Embryonic facial prominence (tissue), 1 donor: ENCODE measurements at regions not wholly inside any gene's neighbourhood (a gene's known extent, or its start where the extent isn't known, plus 50 kb on each side); places are given as distances from the start of the nearest gene placed in this dataset.

ENCODE experiments used
- DNase-seq: peaks from one replicate; pipeline ENCODE4 v3.0.0-alpha.2; 2016; ENCODE audit errors: extremely low spot score

DNA sequence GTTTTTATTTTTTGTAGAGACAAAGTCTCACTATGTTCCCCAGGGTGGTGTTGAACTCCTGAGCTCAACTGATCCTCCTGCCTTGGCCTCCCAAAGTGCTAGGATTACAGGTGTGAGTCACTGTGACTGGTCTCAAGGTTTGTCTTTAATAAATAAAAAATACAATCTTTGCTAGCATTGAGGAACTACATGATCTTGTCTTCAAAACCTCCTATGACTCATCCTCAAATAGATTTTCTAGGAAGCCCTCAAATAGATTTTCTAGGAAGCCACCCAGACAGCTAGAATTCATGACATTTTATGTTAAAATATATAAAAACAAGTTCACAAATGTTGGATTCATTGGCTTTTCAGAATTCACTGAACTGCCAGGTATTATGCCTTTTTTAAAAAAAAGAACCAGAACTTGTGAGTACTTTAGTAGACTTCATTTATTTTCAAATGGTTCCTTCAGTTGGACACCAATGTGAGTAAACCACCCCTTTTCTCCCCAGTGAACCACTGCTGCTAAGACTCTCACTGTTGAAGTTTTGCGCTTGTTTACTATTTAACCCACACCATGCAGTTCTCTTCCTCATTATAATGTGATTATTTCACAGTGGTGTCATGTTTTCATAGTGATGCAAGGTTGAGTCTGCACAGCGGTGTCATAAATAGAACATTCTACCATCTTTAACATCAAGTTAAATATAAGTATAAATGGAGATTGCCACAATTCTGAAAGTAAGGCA lies 303.9 kb downstream of the CASP12 start:
- DNase-seq, result no peak

DNA sequence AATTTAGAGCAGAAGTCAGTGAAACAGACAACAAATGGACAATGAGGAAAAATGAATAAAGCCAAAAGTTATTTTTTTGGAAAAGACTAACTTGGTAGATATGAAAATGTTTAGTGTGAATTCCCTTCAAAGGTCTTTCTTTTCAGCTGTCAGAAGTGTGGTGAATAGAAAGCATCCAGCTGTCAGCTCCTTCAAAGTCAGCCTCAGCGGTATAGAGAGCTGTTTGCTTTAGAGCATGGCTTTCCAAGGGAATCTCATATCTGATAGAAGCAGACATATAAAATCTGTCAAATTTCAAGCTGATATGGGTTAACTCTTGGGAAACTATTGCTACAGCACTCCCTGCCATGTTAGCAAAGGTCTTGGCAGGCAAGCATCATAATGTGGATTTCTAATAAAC lies 309.3 kb downstream of the CASP12 start:
- no peak for DNase-seq

DNA sequence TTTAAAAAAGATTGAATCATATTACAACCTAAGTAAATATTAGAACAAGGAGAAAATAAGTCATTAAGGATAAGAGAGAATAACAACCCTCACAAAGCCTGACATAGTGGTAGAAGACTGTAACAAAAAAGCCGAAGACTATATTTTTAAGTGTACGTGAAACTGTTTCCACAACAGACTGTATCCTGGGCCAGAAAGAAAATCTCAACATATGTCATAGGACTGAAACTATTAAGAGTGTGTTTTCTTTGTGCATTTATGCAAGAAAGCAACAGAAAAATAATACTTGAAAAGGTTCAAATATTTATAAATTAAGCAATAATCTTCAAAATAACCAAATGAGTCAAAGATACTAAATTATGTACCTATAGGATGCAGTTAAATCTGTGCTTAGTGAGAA lies 309.8 kb downstream of the CASP12 start:
- no peak for DNase-seq

DNA sequence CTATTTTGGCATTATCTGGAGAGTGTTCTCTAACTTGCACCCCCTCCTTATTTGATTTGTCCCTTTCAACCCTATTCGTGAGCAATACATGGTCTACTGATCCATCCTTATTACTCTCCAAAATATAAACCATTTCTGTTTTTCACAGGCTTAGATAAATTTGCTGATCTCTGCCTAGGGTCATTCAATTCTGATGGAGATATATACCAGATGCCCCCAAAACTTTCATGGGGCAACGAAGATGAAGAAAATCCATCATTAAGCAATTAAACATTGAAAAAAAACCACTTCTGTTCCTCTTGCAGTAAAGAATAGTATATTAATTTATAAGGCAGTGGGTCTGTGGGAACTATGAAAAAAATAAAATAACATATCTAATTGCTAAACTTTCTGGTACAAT lies 313.4 kb downstream of the CASP12 start:
- no peak for DNase-seq

DNA sequence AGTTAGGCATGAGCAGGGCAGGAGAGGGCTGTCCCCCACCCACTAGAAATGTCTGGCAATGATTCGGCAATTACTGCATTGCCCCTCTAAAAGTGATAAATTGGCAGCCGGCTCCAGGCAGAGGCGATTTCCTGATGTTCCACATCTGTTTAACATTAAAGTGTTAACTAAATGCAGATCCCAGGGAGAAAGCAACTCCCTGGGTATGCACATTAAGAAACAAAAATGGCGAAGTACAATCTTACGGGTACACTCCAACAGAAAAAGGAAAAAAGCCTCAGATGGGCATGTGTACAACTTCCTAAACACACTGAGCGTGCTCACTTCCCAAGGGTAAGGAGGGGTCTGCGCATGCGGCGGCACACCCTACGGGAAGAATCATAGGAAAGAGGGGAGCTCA lies 314.4 kb downstream of the CASP12 start:
- DNase-seq, result no peak

DNA sequence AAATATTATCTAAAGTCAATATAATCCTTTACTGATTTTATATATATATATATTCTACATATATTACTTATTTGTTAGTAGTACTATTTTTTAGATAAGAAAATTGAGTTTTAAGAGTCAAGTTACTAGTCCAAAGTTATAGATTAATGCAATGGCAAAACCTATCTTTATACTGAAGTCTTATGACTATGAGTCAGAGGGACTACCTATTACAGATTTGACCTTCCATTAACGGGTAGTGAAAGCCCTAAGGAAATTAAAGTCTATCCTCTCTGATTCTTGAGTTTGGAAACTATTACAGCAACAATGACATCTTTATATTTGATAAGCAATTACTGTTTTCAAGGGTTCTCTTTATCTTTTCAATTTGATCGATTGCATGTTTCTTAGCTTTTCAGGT lies 315.8 kb downstream of the CASP12 start:
- no peak for DNase-seq

DNA sequence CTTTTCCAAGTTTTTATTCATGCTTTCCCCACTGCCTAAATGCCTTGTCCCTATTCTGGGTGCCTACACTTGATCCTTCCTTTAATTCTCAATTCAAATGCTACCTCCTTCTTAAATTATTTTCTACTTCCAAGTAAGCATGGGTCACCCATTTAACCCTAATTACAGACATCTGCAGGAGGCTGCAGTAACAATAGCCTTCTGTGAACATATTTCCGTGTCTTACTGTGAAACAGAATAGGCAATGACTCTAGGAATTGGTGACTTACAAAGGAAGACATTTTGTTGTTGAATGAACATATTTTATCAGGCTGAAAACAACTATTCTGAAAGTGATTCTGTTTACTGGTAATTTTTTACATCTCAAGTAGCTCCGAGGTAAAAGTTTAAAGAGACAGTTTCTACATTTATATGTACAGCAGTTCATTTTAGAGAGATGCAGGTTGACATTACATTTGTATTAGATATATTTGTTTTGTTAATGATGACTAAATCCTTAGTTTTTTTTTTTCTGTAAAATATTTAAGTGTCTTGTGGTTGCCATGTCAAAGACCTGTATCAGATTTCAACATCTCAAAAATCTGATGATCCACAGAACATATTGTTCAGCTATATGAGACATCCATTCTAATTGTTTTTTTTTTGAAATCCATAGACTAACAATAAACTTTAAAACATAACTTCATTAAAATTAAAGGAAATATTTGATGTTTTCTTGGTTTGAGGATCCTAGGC lies 316.8 kb downstream of the CASP12 start:
- no peak for DNase-seq

DNA sequence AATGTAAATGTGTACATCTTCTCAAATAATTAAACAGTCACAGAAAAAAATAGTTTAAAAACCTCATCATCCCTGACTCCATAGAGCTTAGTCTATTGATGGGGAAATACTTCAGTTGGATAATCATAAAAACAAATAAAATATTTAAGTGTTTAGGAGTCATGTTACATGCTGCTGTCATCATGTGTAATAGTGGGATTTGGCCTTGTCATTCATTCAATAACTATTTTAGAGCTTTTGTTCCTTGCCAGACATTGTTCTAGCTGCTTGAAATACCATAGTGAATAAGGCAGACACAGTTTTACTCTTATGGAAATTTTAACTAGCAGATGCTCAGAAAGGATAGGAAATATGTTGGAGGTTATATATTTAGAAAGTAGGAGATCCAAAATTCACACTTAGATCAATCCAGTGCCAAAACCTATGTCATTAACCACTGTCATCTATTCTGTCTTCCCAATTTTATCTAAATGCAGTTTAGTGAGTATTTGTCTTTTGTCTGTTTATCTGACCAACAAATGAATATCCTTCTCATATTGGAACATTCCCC lies 324.7 kb downstream of the CASP12 start:
- no peak for DNase-seq

DNA sequence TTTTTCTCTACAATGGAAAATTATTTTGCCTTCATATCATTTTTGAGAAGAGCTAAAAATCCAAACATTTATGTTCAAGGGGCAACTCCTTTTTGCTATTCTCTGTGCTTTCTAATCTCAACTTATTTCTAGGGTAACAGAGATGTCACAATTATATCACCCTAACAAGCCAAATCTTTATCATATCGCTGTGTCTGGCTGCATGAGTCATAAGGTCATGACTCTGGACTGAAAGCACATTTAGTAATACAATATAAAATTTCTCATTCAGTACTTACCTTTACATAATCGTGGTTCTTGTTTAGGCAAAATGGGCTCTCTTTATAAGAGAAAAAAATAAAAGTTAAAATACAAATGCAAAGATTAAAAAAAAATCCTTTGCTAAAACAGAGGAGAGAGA lies 326.0 kb downstream of the CASP12 start:
- no peak for DNase-seq

DNA sequence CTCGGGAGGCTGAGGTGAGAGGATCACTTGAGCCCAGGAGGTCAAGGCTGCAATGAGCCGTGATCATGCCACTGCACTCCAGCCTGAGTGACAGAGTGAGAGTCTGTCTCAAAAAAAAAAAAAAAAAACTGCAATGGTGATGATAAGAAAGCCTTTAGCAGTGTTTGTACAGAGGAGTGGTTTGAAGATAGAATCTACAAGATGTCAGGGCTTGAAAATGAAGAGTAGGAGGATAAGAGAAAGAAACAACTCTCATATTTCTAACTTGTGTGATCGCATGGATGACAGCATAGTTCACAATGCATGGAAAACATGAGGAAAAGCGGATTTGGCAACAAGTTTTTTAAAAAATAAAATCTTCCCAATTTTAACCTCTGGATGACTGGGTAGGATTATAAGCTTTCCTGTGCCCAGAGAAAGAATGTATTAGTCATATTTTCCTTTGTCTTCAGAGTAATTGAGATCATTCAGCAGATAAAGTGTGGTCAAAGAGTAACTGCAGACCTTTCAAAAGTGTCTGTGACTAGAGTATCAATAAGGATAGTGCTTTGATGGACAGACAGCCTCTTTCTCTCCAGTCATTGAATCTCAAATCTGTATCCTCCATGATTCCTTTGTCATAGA lies 328.1 kb downstream of the CASP12 start:
- no peak for DNase-seq

DNA sequence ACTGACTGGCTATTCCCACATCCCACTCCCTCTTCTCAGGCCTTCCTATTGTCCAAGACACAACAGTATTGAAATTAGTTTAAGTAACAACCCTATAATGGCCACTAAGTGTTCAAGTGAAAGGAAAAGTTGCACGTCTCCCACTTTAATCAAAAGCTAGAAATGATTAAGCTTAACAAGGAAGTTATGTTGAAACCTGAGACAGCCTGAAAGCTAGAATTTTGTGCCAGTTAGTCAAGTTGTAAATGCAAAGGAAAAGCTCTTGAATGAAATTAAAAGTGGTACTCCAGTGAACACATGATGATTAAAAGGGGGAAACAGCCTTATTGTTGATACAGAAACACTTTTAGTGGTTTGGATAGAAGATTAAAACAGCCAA lies 332.7 kb downstream of the CASP12 start:
- DNase-seq, result no peak

DNA sequence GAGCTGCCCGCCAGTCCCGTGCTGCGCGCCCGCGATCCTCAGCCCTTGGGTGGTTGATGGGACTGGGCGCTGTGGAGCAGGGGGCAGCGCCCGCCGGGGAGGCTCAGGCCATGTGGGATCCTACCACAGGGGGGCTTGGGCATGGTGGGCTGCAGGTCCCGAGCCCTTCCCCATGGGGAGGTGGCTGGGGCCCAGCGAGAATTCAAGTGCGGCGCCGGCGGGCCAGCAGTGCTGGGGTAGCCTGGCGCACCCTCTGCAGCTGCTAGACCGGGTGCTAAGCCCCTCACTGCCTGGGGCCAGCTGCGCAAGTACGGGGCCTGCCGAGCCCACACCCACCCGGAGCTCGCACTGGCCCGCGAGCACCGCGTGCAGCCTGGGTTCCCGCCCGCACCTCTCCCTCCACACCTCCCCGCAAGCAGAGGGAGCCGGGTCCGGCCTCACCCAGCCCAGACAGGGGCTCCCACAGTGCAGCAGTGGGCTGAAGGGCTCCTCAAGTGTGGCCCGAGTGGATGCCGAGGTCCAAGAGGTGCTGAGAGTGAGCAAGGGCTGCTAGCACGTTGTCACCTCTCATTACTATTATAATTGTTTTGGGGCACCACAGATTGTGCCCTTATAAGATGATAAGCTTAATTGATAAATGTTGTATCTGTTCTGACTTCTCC lies 333.2 kb downstream of the CASP12 start:
- no peak for DNase-seq

DNA sequence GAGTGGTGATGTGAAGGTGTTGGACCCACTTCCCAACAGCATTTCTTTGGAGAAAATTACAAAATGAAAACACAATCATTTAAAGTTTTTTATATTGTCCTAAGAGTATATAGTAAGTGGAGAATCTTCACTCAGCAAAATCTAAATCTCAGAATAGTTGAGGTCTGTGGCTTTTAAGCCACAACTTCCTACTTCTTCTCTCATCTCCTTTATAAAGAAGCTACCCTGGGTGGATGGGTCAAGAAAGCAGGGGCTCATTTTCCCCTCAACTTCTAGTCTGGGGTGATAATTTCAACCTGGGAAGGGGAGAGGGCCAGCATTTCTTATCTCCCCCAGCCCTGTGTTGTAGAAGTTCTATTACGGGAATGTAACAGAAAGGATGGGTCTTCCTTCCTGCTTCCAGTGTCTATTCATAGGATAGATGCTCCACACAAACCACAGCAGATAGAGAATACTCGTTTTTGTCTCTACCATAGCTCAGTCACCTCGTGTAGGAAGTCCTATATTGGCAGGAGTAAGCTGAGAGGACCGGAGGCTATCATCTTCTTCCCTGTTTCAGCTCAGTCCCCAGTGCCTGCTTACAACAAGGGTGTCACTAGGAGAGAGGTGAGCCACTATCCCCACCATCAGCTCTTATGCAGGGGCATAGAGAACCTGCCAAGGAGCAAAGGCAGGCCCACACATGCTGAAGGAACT lies 341.5 kb downstream of the CASP12 start:
- no peak for DNase-seq

DNA sequence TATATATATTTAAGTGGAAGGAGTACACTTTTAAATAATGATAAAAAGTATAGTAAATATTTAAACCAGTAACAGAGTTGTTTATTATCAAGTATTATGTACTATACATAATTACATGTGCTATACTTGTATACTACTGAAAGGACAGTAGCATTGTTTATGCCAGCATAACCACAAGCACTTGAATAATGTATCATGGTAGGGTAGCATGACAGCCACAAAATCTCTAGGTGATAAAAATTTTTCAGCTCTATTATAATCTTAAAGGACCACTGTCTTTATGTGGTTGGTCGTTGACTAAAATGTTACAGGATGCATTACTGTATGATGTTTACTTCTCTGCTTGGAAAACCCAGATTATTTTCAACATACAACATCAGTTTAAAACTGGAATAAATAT lies 349.2 kb downstream of the CASP12 start:
- DNase-seq, result no peak

DNA sequence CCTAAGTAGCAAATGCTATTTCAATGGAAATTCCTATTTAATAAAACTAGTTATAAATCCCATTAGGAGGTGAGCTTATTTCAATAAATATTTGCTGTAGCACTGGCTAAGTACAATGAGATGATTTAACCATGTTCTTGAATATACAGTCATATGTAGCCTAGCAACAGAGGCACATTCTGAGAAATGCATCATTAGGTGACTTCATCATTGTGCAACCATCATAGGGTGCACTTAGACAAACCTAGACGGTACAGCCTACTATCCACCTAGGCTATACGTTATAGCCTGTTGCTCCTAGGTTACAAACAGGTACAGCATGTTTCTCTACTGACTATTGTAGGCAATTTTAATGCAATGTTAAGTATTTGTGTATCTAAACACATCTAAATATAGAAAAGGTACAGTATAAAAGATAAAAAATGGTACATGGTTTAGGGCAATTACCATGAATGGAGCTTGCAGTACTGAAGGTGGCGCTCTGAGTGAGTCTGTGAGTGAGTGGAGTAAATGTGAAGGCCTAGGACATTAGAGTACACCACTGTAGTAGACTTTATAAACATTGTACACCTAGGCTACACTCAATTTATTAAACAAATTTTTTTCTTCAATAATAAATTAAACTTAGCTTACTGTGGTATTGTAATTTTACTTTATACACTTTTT lies 350.1 kb downstream of the CASP12 start:
- DNase-seq, result no peak

DNA sequence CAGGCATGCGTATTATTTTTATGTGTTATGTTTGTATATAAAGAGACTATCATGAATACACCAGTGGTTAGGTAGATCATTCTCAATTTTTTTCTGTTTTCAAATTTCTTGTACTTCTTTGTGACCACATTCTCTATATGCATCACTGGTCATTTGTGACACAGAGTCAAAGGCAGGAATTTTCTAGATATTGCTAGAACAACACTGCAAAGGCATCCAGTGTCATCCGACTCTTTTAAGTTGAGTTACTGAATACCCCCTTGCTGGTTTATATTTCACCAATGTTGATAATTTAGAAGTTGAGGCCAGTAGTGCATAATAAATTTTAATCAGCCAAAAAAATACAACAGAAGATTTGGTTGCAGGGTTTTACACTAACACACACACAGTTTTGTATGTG lies 351.8 kb downstream of the CASP12 start:
- no peak for DNase-seq

DNA sequence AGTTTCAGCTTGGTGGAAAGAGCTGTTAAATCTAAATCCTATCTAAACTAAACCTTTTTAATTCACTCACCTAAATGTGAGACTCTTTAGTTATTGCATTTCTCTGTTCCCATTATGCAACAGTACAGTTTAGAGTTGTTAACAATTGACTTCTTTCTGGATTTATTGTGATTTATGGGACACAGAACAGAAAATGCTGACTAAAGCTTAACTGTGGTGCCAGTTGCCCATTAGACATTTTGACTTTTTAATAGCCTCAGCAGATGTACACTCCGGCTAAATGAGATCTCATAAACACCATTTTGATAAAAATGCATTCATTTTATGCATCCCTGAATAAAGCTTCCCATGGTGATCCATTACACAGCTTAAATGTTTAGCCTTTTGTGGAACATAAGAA lies 356.6 kb downstream of the CASP12 start:
- DNase-seq, result no peak

DNA sequence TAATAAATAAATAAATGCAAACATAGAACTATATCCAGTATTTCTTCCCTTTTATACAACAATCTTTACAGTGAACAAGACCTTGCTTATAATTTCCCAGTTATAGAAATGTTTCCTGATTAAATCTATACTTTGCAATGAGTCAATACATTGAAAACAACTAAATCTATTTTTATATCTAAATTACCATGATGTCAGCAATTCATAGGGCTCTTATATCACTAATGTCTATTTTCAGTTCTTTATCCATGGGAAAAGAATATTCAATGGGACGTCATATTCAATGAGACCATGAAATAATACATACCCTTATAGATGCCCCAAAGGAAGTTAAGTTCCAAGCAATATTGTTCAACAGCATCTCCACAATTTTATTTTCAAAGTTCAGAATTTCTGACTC lies 359.9 kb downstream of the CASP12 start:
- DNase-seq, result no peak

DNA sequence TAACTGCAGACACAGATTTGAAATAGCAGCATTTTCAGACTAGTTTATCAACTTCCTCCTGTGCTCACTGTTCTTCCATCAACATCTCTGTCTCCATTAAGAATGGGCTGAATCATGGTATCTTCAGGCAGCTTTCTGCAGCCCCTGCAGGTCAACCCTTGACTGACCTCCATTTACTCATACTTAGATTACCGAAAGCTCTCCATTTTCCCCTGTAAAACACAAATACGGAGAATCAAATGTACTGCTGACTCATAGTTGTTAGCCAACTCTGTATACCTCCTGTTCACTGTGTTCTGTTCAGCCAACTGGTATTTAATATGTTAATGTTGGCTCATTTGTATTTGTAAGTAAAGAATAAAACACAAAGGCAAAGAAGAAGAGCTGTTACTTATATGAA lies 364.0 kb downstream of the CASP12 start:
- no peak for DNase-seq

DNA sequence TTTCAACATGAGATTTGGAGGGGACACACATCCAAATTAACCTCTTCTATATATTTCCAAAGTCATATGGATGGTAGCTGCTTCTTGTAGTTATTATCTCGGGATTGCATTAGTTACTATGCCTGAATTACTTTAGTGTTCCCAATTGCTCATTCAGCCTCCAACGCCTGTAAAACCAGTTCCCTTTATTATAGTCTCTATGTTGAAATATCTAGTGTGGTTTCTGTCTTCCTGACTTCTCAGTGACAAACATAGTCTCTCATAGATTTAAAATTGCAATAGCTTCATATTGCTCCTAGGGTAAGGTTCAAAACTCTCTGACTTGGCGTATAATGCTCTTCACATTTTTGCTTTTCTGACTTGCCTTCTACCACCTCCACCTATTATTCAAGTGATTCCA lies 366.4 kb downstream of the CASP12 start:
- DNase-seq, result no peak

DNA sequence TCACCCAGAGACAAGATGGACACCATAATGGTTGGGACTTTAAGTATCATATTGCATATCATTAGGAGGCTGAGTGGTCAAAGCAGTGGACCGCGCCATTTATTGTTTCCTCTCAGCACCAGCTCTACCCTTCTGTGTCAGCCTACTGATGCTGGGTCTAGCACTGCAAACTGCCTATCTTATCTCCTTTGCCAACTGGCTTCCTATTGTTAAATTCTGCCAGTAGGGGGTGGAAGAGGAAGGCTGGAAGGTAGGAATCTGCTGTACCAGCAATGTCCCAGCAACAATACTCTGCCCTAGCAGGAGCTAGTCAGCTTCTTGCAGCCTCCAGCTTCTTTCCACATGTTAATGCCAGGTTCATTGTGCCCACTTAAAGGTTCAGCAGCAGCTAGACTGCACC lies 367.1 kb upstream of the PDGFD start:
- DNase-seq, result no peak
